ENCODE measurements at regions not wholly inside any gene's neighbourhood (a gene's known extent, or its start where the extent isn't known, plus 50 kb on each side); places are given as distances from the start of the nearest gene placed in this dataset.

- TF ChIP-seq, protein P1, sequence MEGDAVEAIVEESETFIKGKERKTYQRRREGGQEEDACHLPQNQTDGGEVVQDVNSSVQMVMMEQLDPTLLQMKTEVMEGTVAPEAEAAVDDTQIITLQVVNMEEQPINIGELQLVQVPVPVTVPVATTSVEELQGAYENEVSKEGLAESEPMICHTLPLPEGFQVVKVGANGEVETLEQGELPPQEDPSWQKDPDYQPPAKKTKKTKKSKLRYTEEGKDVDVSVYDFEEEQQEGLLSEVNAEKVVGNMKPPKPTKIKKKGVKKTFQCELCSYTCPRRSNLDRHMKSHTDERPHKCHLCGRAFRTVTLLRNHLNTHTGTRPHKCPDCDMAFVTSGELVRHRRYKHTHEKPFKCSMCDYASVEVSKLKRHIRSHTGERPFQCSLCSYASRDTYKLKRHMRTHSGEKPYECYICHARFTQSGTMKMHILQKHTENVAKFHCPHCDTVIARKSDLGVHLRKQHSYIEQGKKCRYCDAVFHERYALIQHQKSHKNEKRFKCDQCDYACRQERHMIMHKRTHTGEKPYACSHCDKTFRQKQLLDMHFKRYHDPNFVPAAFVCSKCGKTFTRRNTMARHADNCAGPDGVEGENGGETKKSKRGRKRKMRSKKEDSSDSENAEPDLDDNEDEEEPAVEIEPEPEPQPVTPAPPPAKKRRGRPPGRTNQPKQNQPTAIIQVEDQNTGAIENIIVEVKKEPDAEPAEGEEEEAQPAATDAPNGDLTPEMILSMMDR (IDR thresholded peaks at IDR 0.05), result no peak
- TF ChIP-seq POLR2A (IDR thresholded peaks at IDR 0.05), result no peak
- no peaks in the 10 kb centered on the region for H3K36me3 ChIP-seq
- intact Hi-C loops (cut with DNase I), result no loop called here
- 66 to 72% methylated on average over 3 of the region's 3 CpGs for WGBS, 2 donors
- DNase-seq, result no peak
- H3K4me1 ChIP-seq, result no peaks in the 10 kb centered on the region
- no peak overlapping the region for H3K27ac ChIP-seq
- H3K27me3 ChIP-seq, result no peaks in the 10 kb centered on the region
- no peaks in the 10 kb centered on the region for H3K9me3 ChIP-seq
- H3K4me3 ChIP-seq, result no peak overlapping the region
Measured at GRCh38 chr7:136635751-136636150, 232.7 kb upstream of the CHRM2 start.

DNA sequence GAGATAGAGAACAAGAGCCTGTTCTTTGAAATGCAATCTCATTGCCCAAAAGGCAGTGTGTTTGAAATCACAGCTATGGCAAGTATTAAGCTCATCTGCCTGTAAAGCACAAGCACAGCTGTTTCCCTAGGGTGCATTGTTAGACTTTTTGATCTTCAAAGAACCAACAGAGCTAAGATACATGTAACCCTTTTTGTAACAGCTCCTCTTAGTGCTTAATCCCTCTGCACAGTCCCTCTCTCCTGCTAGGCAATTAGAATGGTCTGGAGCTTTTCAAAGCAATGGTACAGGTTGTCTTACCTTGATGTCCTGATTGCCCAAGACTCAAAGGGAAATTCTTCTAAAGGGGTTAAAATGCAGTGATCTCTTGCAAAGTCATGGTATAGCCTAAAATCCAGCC is 249.6 kb upstream of the CHRM2 start:
- no peaks in the 10 kb centered on the region for H3K9me3 ChIP-seq
- no peak overlapping the region for H3K4me3 ChIP-seq
- H3K27ac ChIP-seq, result no peak overlapping the region
- TF ChIP-seq POLR2A (IDR thresholded peaks at IDR 0.05), result no peak
- TF ChIP-seq, protein P1 (IDR thresholded peaks at IDR 0.05), result no peak
- intact Hi-C loops (cut with DNase I), result no loop called here
- H3K4me1 ChIP-seq, result no peaks in the 10 kb centered on the region
- H3K36me3 ChIP-seq, result no peaks in the 10 kb centered on the region
- no peaks in the 10 kb centered on the region for H3K27me3 ChIP-seq
- DNase-seq, result no peak

DNA sequence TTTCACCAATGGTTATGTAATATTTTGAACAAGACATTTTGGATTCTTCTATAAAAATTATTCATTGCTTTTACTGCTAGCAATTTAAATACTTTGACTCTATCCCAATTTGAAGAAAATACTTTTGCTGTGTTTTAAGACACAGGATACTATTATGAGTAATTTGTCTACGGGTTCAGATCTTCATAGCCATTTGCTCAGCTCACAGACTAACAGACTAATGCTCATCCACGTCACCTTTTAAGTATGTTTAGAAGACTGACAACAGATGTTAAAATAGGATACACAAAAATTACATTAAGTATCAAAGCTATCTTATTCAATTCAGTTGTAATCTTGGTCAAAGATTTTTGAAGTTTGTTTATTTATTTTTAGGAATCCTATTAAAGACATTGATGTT is 251.3 kb upstream of the CHRM2 start:
- Histone ChIP-seq H3K4me1 (no peaks in the 10 kb centered on the region), H3K27me3 (no peaks in the 10 kb centered on the region), H3K9me3 (no peaks in the 10 kb centered on the region), H3K36me3 (no peaks in the 10 kb centered on the region), H3K4me3 (no peak overlapping the region), H3K27ac (no peak overlapping the region)
- TF ChIP-seq, protein P1 (IDR thresholded peaks at IDR 0.05), result no peak
- TF ChIP-seq POLR2A (IDR thresholded peaks at IDR 0.05), result no peak
- 36 to 41% methylated on average over 2 of the region's 2 CpGs for WGBS, 2 donors
- DNase-seq, result no peak
- intact Hi-C loops (cut with DNase I), result no loop called here

- TF ChIP-seq, protein P1 (IDR thresholded peaks at IDR 0.05), result no peak
- TF ChIP-seq POLR2A (IDR thresholded peaks at IDR 0.05), result no peak
- DNase-seq, result no peak
- H3K4me1 ChIP-seq, result no peaks in the 10 kb centered on the region
- no peaks in the 10 kb centered on the region for H3K27me3 ChIP-seq
- H3K27ac ChIP-seq, result no peak overlapping the region
- H3K36me3 ChIP-seq, result no peaks in the 10 kb centered on the region
- no peak overlapping the region for H3K4me3 ChIP-seq
- 30 to 36% methylated on average over 2 of the region's 2 CpGs for WGBS, 2 donors
- intact Hi-C loops (cut with DNase I), result no loop called here
- no peaks in the 10 kb centered on the region for H3K9me3 ChIP-seq
Measured at GRCh38 chr7:136605532-136606329, 262.7 kb upstream of the CHRM2 start.

- Histone ChIP-seq H3K27me3 (no peaks in the 10 kb centered on the region), H3K36me3 (no peaks in the 10 kb centered on the region), H3K4me3 (no peak overlapping the region), H3K27ac (no peak overlapping the region), H3K4me1 (no peaks in the 10 kb centered on the region), H3K9me3 (peaks cover 0 to 5% (median 4%) of the 10 kb centered on the region in 3 donors)
- whole genome bisulfite sequencing, 2 donors, result 41 to 46% methylated on average over 2 of the region's 2 CpGs
- intact Hi-C loops (cut with DNase I), result no loop called here
- DNase-seq, result no peak
- TF ChIP-seq, protein P1 (IDR thresholded peaks at IDR 0.05), result no peak
- no peak for TF ChIP-seq POLR2A (IDR thresholded peaks at IDR 0.05)
Measured at GRCh38 chr7:136601772-136602171, 266.7 kb upstream of the CHRM2 start.

Measured in esophagus squamous epithelium (tissue), 5 donors.